GM12873 (cell line): ENCODE measurements at regions not wholly inside any gene's neighbourhood (a gene's known extent, or its start where the extent isn't known, plus 50 kb on each side); places are given as distances from the start of the nearest gene placed in this dataset.

Experiments
- CTCF ChIP-seq: IDR thresholded peaks from 2 replicates; pipeline ENCODE4 v1.5.1; 2012; ENCODE audit warnings: low read depth, mild to moderate bottlenecking, moderate library complexity, low read length, control low read depth; ENCODE audit not compliant: insufficient read depth; ENCODE audit errors: missing control alignments

- TF ChIP-seq CTCF, result no peak
Observed at GRCh38 chr5:135242021-135242865, 156.8 kb downstream of the MACROH2A1 start.

GRCh38 chr5:135241536-135241935 lies 157.5 kb downstream of the MACROH2A1 start:
- no peak for TF ChIP-seq CTCF

- TF ChIP-seq CTCF, result no peak
Observed at GRCh38 chr5:135240781-135241360, 158.2 kb downstream of the MACROH2A1 start.

GRCh38 chr5:135240283-135240633 lies 158.8 kb downstream of the MACROH2A1 start:
- TF ChIP-seq CTCF, result no peak

GRCh38 chr5:135239453-135240282 lies 159.4 kb downstream of the MACROH2A1 start:
- no peak for TF ChIP-seq CTCF

GRCh38 chr5:135238622-135239452 lies 160.2 kb downstream of the MACROH2A1 start:
- TF ChIP-seq CTCF, result no peak

GRCh38 chr5:135237748-135238103 lies 161.3 kb downstream of the MACROH2A1 start:
- no peak for TF ChIP-seq CTCF
